IPS-NIHi7 (cell line): ENCODE measurements at regions not wholly inside any gene's neighbourhood (a gene's known extent, or its start where the extent isn't known, plus 50 kb on each side); places are given as distances from the start of the nearest gene placed in this dataset.
"Not testable (repeated sequence)": the region's sequence is repeated elsewhere in the genome, so short reads cannot be mapped to it uniquely, and the experiment has no call there.

ENCODE experiments used
- DNase-seq: peaks from one replicate; pipeline ENCODE4 v3.0.0; 2012; ENCODE audit warnings: mixed read lengths; ENCODE audit errors: extremely low spot score

DNA sequence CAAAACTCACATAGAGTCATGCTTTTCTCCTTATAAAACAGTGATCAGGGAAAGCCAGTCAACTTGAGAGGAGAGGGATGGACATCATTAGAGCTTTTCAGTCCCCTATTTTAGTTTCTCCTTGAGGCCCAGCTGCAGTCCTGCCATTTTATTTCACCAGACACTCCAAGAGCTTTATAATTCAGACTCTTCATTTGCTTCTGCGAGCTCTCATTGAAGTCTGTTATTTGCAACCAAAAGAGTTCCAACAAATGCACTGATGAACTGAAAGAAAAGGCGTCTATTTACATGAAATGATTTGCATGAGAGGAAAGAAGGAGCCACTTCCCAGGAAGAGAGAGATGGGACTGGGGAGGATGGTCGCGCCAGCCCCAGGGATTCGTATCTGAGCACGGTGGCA, 86.8 kb downstream of the NDUFA12 start:
- no peak for DNase-seq

DNA sequence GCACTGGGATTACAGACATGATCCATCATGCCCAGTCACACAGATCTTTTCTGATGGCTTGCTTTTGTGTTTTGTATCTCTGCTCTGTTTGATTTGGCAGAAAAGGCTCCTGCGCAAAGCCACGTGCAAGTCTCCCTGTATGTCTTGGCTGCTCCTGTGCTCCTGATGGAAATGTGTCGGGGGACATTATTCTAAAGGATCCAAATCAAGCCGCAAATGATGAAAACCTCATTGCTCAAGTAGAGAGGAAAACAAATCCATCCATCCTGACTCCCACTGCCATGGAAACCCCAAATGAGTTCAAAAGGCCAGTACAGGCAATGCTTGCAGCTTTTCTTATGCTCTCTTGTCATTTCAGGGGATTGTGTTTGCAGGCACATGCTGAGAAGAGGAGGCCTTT, 93.8 kb downstream of the NDUFA12 start:
- no peak for DNase-seq

DNA sequence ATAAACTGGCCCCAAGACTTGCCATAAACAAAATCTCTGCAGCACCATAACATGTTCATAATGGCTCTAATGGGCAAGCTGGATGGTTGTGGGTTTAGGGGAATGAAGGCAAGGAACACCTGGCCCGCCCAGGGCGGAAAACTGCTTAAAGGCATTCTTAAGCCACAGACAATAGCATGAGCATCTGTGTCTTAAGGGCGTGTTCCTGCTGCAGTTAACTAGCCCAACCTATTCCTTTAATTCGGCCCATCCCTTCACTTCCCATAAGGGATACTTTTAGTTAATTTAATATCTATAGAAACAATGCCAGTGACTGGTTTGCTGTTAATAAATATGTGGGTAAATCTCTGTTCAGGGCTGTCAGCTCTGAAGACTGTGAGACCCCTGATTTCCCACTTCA, 97.7 kb downstream of the NDUFA12 start:
- not testable (repeated sequence) for DNase-seq

DNA sequence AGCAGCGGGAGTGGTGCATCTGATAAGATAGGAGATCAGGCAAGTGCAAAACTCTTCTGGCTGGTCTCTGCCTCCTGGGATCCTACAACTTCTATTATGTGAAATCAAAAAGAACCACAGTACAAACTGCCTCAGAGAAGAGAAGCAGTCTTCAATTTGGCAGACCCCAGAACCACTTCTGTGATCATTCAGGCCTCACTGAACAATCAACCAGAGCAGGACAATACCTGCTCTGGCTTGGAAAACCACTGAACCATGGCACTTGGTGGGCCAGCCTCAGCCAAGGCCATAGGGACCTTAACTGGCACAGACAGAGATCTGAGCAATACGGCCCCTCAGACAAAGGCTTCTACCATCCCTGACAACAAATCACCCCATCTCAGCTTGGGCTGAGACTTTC, 103.0 kb downstream of the NDUFA12 start:
- no peak for DNase-seq

DNA sequence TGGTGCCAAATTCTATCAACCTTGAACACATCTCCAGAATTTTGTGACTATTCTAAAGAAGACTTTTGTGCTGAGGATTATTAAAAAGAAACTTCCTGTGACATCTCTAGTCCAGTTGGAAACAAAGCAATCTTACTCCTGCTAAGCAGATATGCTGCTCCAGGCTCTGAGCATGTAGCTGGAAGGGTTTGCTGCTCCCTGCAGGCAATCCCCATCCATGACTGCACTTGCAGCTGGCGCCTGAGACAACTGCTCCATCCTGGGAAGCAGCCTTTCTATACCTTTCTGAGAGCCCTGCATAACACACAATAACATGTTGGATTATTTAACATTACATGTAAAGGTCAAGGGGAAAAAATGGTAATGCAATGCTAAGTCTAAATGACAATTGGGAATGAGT, 105.1 kb downstream of the NDUFA12 start:
- DNase-seq, result peak; percentile 48

DNA sequence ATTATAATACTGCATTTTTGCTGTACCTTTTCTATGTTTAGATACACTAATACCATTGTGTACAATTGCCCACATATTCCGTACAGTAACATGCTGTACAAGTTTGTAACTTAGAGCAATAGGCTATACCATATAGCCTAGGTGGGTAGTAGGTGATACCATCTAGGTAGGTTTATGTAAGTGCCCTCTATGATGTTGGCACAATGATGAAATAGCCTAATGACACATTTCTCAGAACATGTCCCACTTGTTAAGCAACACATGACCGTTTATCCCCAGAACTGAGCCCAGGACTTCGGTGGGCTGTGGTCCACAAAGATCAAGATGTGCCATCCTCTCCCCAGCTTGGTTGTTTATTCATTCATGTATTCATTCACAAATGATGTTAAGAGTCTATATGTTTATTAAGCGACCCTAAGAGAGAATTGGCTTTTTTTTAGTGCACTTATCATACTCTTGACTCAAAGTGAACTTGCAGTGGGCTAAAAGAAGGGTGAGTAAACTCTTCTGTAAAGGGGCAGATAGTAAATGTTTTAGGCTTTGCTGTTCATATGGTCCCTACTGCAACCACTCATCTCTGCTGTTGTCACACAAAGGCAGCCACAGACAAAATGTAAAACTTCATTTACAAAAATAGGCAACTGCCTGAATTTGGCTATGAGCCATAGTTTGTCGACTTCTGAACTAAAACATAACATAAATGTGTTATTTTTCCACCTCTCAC, 110.8 kb downstream of the NDUFA12 start:
- no peak for DNase-seq

DNA sequence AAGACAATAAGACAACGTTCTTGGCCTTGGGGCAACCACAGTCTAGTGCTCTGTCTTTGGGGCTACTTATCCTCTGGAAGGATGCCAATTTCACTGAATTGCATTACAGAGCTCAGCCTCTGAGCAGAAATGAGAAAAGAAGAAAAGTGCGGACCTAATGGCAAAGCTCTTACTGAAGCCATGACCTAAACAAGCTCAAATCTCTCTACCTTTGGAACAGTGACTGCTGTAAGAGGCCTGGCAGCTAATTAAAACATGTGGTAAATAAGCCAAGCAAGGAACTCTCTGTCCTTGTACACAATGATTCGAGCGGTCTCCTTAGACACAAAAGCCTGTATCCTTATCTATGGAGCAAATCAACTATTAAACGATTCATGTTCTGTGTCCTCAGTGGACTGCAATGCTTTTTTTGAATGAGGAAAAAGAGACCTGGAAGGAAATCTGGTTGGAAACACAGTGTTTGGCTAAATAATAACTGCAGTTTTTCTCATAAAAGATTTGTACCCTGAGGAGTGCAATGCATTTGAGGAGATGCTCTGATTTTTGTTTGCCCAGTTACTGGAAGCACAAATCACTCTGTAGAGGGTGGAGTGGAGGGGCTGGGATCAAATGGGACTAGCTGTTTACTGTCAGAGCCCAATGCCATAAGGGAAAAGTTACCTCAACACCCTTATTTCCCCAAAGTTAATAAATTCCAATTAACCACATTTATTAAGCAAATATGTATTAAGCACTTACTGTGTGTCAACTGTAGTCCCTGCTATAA, 113.9 kb downstream of the NDUFA12 start:
- no peak for DNase-seq

DNA sequence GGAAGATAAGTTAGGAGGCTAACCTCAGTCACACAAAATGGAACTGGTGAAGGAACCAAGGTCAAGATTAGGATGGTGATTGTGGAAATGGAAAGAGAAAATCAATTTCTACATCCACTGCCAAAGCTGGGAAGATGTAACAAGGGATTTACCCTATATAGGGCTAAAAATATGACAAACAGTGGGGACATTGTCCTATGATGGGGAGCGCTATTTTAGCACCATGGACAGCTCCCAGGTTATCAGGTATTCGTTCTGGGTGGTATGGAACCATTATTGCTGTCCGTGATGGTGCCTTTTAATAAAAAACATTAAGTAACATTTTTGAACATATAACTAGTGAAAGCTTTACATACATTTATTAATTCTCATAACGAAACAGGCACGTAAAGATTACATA, 124.0 kb downstream of the NDUFA12 start:
- peak; percentile 49 for DNase-seq

DNA sequence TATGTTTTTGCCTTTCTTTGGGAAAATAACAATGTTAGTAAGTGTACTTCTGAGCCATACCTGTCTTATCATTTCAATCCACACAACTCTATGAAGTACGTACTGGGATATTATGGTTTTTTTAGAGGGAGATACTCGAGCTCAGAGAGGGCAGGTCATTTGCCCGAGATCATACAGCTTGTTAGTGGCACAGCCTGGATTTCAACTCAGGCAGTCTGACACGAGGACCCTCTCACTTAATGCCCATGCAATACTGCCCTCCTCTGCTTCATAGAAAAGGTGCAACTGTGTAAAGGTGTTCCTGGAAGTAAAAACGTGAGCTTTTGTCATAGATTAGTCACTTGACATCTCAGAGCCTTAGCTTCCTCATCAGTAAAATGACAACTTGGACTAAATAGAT, 128.0 kb downstream of the NDUFA12 start:
- peak; percentile 43 for DNase-seq

DNA sequence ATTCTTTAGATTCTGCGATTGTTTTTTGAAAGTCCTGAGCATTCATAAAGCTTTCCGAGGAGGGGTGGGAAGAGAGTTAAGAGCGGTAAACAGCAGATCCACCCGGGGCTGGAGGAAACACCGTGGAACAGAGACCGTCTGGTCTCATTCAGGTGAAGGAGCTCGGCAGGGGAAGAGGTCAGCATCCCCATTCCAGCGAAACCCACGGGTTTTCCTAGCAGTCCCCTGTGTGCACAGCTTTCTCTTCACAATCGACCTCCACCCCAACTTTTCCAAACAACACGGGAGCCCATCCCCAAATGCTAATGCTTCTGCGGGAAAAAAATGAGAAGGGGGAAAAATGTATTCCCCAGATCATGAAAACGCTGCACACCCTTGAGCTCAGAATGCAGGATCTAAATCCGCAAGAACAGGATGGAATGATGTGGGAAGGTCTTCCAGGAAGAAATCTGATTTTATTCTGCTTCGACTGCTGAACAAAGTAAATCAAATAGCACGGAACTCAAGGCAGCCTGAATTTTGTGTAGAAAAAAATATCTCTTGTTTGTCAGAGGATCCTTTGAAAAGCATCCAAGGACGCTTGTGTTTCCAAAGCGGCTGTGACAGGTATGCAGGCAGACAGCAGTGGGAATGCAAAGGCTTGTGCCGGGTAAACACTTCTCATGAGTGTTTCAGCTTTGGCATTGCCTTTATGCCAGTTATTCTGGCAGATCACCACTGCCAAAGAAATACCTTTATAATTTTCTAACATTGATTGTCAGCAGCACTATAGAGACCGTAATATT, 128.8 kb downstream of the NDUFA12 start:
- DNase-seq, result no peak

DNA sequence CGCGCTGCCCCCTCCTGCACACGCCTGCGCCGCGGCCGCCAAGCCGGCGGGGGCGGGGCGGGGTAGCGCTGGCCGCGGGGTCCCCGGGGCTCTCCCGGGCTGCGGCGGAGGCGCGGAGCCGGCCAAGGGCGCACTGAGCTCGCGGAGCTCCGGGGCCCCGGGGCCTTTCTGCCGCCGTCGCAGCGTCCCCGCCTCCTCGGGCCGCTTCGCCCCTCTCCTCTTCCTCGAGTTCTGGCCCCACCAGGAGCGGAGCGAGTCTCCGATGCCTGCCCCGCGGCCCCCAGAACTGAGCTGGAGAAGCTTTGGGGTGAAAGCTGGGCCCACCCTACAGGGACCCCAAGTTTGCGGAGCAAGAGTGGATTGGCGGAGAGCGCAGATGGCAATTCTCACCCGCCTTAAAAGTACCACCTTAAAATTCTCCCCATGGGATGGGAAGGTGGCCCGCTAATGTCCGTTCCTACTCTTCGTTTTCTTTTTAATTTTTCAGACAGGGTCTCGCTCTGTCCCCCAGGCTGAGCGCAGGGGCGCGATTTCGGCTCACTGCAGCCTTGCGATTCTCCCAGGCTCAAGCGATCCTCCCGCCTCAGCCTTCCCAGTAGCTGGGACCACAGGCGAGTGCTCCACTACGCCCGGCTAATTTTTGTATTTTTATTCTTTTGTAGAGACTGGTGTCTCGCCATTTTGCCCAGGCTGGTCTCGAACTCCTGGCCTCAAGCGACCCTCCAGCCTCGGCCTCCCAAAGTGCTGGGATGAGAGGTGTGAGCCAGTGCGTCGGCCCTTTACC, 129.6 kb downstream of the NDUFA12 start:
- peak; percentile 74 for DNase-seq

DNA sequence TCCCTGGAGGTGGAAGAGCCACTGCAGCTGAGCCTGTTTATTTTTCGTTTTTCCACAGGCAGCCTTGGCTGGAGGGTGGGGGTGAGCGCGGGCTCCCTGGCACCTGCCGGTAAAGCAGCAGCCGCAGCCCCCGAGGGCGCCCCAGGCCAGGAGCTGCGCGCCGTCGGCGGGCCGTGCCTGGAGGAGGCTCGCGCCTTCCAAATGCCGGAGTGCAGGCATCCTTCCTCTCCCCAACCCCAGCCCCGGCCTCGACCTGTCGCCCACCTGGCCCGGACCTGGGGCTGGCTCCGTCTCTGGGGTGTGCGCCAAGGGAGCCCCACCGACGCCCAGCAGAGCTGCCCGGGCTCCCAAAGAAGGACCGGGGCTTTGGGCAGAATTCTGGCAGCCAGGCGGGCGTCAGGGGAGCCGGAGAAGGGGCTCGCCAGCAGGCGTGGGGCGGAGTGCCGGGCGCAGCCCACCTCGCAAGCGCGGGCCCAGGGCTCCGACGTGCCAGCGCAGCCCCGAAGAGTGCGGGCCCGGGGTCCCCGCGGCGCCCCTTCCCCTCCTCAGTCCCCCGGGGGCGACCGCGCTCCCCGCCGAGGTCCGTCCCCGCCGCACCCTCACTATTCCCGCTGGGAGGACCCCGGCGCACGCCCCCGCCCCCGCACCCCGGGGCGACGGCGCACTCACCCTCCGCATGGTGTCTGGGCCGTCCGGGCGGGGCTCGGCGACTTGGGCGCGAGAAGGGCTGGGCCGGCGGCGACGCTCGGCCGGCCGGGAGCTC, 130.3 kb downstream of the NDUFA12 start:
- peak; percentile 46 for DNase-seq

DNA sequence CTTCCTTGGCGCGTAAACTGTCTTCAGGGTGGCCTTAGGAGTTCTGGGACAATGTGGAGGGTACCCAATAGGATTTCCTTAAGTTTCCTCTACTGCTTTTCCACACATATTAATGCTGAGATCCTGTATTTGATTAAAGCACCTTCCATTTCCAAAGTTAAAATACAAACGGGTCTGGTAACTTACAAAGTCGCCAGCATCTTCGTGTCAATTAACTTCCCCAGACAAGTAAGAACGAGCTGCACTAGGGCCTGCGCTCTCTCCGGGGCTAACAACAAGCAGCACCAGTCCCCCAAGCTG, 130.9 kb downstream of the NDUFA12 start:
- DNase-seq, result no peak

DNA sequence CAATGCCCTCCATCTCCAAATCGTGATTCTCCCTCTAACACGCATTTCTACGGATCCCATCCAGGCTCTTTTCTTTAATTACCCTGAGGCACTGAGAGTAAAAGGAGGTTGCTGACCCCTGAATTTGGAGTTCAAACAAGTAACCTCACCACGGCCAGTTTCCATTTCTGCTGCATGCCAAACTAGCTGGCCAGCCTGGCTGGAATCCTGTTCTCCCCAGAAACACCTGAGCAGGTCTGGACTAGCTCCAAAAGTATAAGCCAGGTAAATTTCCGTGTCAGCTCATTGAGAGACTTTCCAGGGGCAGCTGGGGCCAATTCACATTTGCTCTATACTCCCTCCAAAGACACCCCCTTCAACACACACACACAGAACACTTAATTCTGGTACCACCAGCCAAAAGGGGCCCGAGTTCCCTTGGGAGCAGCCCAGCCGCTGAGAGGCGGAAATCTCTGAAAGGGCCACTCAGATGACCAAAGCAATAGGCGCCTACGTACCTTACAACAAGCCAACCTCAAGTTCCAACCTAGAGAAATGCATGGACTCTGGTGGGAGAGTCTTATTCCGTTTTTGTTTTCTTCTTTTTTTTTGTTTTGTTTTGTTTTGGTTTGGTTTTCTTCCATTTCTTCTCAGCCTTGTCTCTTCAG, 131.4 kb downstream of the NDUFA12 start:
- DNase-seq, result no peak

DNA sequence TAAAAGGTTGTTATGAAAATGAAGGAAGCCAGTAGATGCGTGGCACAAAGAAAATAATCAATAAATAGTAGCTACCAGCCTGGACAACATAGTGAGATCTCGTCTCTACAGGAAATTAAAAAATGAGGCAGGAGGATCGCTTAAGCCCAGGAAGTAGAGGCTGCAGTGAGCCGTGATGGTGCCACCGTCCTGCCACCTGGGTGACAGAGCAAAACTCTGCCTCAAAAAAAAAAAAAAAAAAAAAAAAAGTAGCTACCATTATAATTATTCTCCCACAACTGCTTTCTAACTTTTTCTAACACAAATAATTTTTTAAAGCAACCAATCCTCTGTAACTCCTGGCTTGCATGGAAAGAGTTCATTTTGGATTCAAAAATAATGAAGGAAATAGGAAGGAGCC, 133.0 kb downstream of the NDUFA12 start:
- DNase-seq, result no peak

DNA sequence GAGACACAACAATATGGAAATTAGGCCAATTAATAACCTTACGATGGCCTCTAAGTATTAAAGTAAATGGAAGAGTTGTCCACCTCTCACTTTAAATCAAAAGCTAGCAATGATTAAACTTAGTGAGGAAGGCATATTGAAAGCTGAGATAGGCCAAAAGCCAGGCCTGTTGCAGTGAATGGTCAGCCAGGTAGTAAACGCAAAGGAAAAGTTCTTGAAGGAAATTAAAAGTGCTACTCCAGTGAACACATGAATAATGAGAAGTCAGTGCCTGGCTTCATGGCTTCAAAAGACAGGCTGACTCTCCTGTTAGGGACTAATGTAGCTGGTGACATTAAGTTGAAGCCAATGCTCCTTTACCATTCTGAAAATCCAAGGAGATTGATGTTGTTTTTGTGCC, 135.3 kb downstream of the NDUFA12 start:
- DNase-seq, result no peak

DNA sequence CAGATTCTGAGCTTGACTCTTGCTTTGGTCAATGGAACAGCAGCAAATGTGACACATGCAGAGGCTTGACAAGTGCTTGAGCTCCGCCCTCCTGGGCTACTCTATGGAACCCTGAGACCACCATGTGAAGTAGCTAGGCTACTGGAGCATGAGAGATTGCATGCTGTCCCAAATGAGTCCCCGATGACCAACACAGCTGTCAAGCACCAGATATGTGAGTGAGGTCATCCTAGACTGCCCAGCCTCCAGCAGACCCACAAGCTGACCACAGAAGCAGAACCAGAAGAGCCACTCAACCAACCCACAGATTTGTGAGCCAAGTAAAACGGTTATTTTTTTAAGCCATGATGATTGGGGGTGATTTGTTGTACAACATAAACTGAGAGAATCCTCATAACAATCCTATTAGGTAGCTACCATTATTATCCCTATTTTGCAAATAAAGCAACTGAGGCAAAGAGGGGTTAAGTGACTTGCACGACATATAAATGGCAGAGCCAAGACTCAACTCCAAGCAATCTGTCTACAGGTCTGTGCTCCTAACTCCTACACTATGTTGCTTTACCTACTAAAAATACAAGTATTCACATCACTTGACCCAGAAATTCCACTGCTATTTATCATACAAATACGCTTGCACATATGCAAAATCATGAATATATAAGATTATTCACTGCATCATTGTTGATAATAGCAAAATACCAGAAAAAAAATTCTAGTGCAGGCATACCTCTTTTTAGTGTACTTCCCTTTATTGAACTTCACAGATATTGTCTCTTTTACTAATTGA, 136.2 kb downstream of the NDUFA12 start:
- DNase-seq, result no peak

DNA sequence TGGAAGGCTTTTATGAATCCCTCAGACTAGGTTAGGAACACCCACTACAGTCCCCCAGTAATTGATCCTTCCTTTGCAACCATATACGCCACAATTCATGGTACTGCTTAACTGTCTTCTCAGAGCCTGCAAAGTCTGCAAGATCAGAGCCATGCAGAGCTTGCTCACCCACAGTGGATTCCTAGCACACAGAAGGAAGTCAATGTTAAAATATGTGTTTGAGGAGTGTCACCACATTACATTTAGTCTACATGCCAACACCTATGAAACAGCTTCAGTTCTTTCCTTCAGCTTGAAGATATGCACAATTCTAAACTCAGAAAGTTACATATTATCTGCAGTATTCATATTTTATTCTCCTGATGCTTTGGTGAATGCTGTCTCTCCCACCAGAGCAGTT, 138.5 kb downstream of the NDUFA12 start:
- DNase-seq, result no peak

DNA sequence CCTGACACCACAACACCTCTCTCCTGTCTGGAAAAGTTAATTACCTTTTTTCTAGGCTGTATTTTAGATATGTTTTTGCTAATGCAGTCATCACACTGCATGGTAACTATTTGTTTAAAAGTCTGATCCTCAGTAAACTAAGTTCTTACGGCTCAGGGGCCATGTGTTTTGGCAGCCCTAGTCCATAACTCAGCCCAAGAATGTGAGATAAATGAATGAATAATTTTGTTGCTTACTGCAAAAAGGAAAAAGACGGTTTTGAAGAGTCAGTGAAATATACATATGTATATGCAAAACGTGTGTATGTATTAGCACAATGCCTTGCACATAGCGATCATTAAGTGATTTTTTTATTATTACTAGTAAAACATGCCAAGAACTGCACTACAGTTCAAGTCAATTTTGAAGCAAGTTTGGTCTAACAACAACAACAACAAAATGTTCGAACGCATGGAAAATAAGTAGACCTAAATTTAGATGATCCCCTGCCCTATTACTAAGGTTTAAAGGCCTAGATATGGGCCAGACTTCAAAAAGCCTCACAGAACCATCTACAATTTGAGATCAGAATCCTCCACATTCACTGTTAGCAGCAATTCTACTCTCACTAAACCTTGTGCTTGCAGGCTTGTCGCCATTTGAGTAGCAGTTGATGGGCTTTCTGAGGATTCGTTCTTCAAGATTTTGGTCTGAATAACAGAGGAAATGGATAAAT, 140.0 kb downstream of the NDUFA12 start:
- DNase-seq, result no peak
